GM12874 (cell line): ENCODE measurements at regions not wholly inside any gene's neighbourhood (a gene's known extent, or its start where the extent isn't known, plus 50 kb on each side); places are given as distances from the start of the nearest gene placed in this dataset.

Experiments used
- CTCF ChIP-seq: IDR thresholded peaks from 2 replicates; pipeline ENCODE4 v1.5.1; 2011; ENCODE audit warnings: low read depth, mild to moderate bottlenecking, control low read depth, low read length, moderate library complexity; ENCODE audit not compliant: insufficient read depth

DNA sequence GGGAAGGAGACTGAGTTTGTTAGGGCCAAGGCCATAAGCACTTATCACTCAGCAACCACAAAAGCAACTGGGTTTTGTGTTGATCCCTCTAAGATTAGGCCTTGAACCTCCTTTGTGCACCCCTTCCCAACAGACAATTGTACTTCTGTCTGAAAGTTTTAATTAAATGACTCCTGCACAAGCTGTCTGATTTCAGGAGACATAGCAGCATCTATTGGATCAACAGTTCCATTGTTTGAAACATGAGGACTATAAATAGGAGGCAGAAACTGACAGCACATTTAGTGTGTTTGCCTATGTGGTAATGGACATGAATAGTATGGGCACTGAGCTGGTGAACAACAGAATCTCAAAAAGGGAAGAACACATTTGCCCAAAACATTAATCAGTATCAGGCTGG, 167.3 kb upstream of the KCNJ6 start:
- TF ChIP-seq CTCF = no peak

- no peak for TF ChIP-seq CTCF
These were observed 170.2 kb upstream of the KCNJ15 start for GRCh38 chr21:38086580-38086979.

DNA sequence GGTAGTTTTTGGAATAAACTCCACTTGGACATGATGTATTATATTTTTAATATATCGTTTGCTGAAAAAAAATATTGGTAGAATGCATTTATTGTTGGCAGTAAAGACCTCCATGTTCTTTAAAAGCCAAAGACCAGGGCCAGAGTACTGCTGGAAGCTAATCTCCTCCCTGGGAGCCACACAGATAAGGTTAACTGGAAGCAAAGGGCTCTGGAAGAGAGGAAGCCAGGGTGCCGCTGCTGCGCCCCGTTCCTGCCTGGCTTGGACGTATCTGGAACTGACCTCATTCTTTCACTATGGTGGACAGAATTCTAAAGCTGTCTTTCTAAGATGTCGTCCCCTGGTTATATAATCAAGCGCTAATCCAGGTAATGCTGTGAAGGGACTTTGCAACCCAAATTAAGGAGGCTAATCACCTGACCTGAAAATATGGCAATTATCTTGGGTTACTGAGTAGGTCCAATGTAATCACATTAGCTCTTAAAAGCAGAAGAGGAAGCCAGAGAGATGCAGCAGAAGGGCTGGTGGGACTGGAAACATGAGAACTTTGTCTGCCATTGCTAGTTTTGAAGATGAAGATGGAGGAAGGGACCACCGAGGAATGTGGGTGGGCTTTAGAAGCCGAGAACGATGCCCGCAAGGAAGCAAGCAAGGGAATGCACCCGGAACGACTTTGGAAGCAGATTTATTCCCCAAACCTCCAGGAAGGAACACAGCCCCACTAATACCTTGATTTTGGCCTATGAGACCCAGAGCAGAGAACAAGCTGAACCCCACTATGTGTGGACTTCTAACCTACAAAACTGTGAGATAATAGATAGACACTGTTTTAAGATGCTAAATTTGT, 167.7 kb upstream of the KCNJ15 start:
- no peak for TF ChIP-seq CTCF

GRCh38 chr21:38089763-38090046, 167.1 kb upstream of the KCNJ15 start:
- no peak for TF ChIP-seq CTCF

- TF ChIP-seq CTCF = no peak
These were observed 164.7 kb upstream of the KCNJ15 start for GRCh38 chr21:38092051-38092450.

GRCh38 chr21:38095220-38095619, 161.6 kb upstream of the KCNJ15 start:
- TF ChIP-seq CTCF = no peak

GRCh38 chr21:38097789-38098188, 159.0 kb upstream of the KCNJ15 start:
- no peak for TF ChIP-seq CTCF
